Fibroblast of skin of left biceps (primary cell): ENCODE measurements at regions not wholly inside any gene's neighbourhood (a gene's known extent, or its start where the extent isn't known, plus 50 kb on each side); places are given as distances from the start of the nearest gene placed in this dataset.
"Not testable (repeated sequence)": the region's sequence is repeated elsewhere in the genome, so short reads cannot be mapped to it uniquely, and the experiment has no call there.

Experiments
- DNase-seq, 2 experiments: peaks; one replicate each; pipeline ENCODE4 v3.0.0-alpha.2; 2013; ENCODE audit warnings: low read depth in 2 of 2

GRCh38 chr4:114087596-114088230, 108.3 kb upstream of the ARSJ start:
- DNase-seq = peak; percentile 91 to 94

DNA sequence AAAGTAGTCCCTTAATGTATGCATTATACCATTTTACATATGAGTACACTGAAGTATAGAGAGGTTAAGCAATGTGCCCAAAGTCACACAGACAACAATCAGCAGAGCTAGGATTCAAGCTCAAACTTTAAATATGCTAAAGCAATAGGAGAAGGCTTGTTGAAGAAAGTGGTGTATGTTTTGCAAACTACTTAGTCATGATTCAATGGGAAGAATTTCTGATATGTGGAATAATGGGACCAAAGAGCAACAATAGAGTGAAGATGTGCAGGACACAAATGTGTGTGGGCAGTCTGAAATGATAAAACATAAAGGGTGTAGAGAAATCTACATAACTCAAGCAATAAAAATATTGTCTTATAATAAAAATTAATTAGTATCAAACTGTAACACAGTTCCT, 109.0 kb upstream of the ARSJ start:
- DNase-seq = no peak

DNA sequence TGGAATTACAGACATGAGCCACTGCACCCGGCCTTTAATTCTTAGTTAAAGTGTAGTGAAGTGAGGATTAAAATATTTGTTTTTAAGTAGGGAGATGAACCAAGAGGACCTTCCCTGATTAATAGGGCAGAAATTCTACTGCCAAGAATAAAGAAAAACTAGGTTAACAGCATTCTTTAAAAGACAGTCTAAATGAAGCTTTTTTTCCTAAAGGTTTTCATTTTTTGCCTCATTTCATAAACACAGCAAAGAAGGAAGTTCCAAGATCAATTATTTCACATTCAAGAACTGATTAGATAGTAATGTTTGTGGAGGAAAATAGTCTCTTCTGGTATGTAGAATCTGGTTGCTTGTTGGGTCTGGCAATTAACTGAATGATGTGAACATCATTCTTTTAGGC, 112.1 kb upstream of the ARSJ start:
- DNase-seq = no peak

GRCh38 chr4:114093221-114093715, 113.8 kb upstream of the ARSJ start:
- DNase-seq = no peak

DNA sequence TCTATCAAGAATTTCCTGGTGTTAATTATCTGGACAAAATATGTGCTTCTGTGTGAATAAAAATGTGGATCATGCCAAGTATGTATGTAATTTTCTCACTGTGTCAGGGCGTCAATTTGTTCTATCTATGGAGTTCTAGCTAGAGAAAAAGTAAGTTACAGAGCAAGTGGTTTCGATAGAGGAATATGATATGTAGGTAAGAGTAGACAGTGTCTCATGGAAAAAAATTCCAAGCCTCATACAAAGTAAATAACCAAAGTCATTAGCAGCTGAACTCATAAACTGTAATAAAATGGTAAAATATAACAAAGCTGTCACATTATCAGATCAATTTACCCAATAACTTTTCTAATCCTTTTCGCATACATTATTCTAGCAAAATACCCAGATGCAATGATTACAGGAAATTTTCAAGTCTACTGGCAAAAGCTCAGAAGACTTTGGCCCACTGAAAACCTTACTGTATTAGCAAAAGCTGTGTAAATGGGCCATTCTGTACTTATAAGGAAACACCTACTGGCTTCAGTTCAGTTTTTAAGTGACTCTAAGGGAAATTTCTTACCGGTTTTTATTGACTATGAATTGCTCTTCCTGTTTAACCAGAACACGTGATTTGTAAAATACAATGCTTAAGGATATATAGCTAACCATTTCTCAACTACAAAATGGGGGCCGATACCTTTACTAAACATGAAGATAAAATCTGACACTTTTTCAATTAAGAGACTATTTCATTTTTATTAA, 121.0 kb upstream of the ARSJ start:
- no peak for DNase-seq

DNA sequence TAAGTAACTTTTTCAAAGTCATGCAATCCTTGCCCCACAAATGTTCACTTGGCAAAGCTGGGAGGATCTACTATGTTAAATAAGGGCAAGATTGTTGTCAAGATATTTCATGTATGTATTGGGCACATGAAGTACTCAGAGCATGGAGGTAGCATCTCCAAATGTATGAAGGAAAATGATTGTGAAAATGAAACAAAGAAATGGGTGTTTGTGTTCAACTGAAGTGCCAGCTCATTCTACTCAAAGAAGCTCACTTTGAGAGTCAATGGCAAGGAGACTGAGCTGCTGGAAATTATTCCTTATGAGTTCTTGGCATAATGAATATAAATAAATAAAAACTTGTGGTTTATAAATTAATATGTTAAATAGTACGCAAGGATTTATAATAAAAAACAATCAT, 124.5 kb upstream of the ARSJ start:
- no peak for DNase-seq

DNA sequence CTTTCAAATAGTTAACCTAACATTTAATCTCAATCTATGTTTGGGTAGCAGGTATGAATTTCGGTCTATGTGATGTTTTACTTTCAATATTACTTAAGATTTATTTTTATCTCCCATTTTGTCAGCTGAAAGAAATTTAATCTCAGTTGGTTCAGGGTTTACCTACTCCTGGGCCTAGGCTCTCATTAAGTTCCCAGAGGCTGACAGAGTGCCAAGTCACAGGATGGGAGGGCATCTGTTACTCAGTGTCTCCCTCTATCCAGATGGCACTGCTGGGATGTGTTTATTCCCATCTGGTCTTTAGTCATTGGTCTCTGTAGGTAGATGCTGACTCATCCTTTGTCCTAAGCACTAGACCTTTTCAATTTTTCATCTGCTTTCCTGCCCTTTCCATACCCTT, 129.4 kb upstream of the ARSJ start:
- no peak for DNase-seq

DNA sequence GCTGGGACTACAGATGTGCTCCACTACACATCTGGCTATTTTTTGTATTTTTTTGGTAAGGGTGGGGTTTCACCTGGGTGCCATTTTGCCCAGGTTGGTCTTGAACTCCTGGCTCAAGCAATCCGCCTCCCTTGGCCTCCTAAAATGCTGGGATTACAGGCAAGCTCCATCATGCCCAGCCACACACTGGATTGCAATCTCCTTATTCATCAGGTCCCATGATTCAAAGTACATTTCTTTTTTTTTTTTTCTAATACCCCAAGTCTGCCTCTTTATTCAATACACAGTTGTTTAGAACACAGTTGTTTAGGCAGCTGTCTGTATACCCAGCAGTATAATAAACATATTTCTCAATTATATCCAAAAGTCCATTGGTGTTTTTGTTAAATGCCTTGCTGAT, 130.3 kb upstream of the ARSJ start:
- DNase-seq = no peak

DNA sequence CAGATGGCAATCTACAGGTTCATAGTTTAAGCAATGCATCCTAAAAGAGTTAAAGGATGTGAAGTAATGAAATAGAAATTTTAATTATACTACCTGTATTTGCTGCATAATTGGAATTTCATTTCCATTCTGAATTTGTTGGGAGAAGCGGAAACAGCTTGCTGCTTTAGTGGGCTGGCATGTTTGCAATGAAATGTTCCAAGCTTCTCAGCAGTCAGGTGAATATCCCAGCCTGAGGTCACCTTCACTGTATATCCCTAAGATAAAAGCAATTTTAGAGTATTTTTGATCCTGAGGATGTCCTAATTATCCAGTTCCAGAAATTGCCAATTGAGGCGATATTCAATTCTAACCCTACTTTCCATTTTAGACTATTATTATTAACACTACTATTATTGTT, 136.1 kb upstream of the ARSJ start:
- no peak for DNase-seq

- DNase-seq = no peak
Observed at GRCh38 chr4:114116861-114117260, 137.4 kb upstream of the ARSJ start.

DNA sequence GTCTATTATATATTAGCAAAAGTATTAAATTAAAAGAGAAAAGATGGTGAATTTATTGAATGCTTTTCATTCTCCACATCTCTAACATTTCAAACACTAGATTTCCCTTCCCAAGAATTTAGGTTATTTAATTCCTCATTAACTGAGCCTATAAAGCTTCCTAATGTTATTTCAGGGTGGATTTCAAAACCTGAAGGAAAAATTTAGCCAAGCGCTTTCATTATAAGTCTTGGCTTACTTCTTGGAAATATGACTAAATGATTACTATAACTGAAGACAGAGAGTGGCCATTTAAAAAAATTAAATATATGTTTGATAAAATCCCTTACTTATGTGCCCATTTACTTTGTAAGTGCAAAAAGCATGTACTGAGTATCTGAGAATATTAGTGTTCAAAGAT, 141.8 kb upstream of the ARSJ start:
- no peak for DNase-seq

DNA sequence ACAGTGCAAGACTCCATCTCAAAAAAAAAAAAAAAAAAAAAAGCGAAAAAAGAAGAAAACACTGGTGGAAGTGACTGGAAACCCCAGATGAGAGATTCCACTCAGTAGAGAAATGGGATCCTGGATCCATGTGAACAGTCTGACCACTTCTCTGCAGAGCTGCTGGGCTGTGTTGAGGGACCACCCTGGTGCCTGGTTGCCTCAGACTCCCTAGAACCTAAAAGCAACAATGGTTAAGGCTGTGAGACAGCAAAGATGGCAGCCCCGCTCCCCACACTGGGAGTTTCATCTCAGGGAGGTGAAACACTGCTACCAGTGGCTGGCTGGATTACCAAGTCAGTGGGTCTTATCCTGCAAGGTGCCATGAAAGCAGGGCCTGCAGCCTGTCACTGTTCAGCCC, 152.8 kb upstream of the ARSJ start:
- DNase-seq = no peak

- no peak for DNase-seq
Observed at GRCh38 chr4:114132830-114133229, 153.4 kb upstream of the ARSJ start.

GRCh38 chr4:114136069-114136468, 156.6 kb upstream of the ARSJ start:
- DNase-seq = peak; percentile 25 to 32

GRCh38 chr4:114137984-114138383, 158.5 kb upstream of the ARSJ start:
- no peak for DNase-seq

DNA sequence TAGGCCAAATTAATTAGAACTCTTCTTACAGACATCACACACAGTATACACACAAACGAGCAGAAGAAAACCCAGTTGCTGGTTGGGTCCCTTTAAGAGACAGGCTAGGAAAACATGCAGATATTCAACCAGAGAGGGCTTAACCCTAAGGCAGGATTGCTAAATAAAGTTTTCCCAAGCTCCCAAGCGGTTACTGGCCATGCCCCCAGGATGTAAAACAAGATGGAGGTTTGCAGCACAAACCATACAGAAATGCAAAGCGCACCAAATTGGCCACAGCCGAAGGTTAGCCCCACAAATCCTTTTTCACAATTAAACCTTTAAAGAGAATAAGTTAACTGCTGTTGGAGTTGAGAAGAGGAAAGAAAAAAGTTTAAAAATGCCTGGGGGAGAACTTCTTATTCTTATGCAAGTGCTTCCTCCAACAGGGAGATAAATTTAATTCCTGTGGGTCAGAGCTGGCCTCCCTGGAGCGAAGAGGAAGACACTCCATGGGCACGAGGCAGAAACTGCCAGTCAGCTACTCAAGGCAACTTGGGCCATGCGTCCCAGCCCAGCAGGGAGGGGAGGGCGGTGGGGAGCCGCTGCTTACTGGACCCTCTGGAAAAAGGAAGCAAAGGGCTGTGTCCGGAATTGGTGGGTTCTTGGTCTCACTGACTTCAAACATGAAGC, 167.6 kb upstream of the ARSJ start:
- DNase-seq = no peak

DNA sequence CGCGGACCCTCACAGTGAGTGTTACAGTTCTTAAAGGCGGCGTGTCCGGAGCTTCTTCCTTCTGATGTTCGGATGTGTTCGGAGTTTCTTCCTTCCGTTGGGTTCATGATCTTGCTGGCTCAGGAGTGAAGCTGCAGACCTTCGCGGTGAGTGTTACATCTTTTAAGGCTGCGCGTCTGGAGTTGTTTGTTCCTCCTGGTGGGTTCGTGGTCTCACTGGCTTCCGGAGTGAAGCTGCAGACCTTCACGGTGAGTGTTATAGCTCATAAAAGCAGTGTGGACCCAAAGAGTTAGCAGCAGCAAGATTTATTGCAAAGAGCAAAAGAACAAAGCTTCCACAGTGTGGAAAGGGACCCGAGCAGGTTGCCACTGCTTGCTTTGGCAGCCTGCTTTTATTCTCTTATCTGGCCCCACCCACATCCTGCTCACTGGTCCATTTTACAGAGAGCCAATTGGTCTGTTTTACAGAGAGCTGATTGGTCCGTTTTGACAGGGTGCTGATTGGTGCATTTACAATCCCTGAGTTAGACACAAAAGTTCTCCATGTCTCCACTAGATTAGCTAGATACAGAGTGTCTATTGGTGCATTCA, 168.3 kb upstream of the ARSJ start:
- DNase-seq = not testable (repeated sequence)

GRCh38 chr4:114148372-114149070, 169.1 kb upstream of the ARSJ start:
- DNase-seq = not testable (repeated sequence)

- DNase-seq = no peak
Observed at GRCh38 chr4:114156371-114156770, 176.9 kb upstream of the ARSJ start.

DNA sequence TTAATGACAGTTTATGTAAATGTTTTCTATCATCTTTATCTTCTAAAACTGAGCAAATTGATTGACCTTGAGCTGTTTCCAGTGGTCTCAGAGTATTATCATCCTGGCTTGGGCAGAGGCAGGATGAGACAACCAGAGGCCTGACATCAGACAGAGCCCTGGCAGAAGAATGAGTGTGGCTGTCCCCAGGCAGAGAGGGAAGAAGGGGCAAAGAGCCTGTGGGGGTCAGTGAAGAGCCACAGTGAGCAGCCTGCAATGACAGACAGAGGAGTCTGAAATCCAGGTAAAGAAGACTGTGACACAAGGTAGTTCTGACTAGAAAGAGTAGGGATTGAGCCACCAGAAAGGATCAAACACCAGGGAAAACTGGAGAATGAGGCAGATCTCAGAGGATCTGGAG, 182.4 kb upstream of the ARSJ start:
- no peak for DNase-seq

- DNase-seq = no peak
Observed at GRCh38 chr4:114163051-114163450, 183.6 kb upstream of the ARSJ start.

DNA sequence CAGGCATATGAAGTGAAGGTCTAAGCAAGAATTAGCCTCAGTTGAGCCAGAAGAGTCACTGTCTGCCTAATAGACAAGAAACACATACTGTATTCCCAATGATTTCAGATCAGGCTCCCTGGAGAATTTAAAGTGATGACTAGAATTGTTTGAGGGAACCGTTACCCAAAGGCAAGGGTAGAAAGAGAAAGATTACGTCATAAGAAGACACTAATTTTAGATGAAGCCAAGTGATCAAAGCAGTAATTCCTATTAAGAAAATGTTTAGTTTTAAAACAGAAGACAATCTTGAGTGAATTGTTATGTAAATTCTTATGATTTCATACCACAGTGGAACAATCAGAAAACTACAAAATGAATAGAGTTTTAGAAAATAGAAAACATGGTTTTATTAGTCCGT, 194.5 kb upstream of the ARSJ start:
- no peak for DNase-seq
